ENCODE measurements at regions not wholly inside any gene's neighbourhood (a gene's known extent, or its start where the extent isn't known, plus 50 kb on each side); places are given as distances from the start of the nearest gene placed in this dataset.

DNA sequence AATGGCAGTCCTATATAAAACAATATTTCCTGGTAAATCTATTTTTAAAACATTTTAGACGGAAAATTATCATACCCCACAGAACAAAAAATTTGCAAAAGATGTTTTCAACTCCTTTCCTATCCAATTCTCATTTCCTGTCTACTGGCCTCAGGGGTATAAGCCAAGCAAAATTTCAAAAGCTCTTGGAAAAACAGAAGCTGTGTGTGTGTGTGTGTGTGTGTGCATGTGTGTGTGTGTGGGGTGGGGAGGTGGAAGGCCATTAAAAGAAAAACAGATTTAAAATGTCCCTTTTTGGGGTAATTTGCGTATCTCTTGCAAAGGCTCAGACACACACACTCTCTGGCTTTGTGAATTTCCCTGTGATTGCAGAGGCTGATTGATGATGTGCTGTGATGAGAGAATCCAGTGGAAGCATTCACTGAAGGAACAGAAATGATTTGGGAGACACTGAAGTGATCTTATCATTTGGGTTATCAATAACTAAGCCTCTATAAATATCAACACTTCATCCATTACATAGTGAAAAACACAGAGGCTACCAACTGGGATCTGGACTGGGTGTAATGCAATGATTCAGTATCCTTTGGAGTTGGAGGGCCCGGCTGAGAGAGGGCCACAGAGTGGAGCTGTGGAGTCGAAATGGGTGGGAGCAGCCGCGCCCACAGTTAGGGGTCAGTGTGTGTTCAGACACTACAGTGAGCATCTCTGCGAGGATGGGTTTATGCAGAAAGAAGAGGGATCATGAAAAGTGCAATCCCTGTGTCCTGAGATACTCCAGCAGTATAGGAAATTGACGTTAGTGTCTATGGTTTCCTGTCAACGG is 106.8 kb upstream of the PREP start:
- Mint-ChIP-seq H3K36me3 (no peaks in the 10 kb centered on the region), H3K4me1 (no peaks in the 10 kb centered on the region), H3K27me3 (ENCODE audit: low read depth in 3 of 3) (peaks cover 0 to 3% (median 1%) of the 10 kb centered on the region in 3 donors), H3K4me3 (no peak overlapping the region), H3K27ac (peak overlapping the region in 1 of 7 donors; percentile 27), H3K9me3 (peaks cover 0 to 2% (median 0%) of the 10 kb centered on the region in 7 donors)
- Histone ChIP-seq H3K79me2 (ENCODE audit: insufficient read depth, low read length) (no peaks in the 10 kb centered on the region), H3K27me3 (ENCODE audit: control insufficient read depth in 2 of 2, insufficient read depth in 2 of 2, low read length in 2 of 2) (peaks cover 0 to 2% of the 10 kb centered on the region in 2 donors), H3K9me3 (replicated peaks in 1 of 2; ENCODE audit: control insufficient read depth in 1 of 2, insufficient read depth in 1 of 2, low read length in 2 of 2) (no peaks in the 10 kb centered on the region), H3K4me1 (ENCODE audit: control insufficient read depth in 1 of 2, insufficient read depth in 2 of 2, low read length in 2 of 2) (no peaks in the 10 kb centered on the region), H3K9ac (ENCODE audit: insufficient read depth, low read length, poor library complexity, severe bottlenecking) (no peak overlapping the region), H3K4me2 (replicated peaks; ENCODE audit: extremely low read depth, low read length, poor library complexity, severe bottlenecking) (no peak overlapping the region), H2AFZ (ENCODE audit: insufficient read depth, low read depth, low read length, poor library complexity, severe bottlenecking) (no peak overlapping the region), H3K36me3 (replicated peaks in 1 of 2; ENCODE audit: control insufficient read depth in 1 of 2, insufficient read depth in 2 of 2, low read length in 2 of 2) (no peaks in the 10 kb centered on the region), H3K27ac (ENCODE audit: low read depth in 1 of 2, low read length in 2 of 2) (no peak overlapping the region), H3K4me3 (replicated peaks in 1 of 3; ENCODE audit: low read depth in 2 of 3, low read length in 3 of 3) (no peak overlapping the region), H4K20me1 (ENCODE audit: insufficient read depth, low read length) (no peaks in the 10 kb centered on the region)
- TF ChIP-seq, protein P1, sequence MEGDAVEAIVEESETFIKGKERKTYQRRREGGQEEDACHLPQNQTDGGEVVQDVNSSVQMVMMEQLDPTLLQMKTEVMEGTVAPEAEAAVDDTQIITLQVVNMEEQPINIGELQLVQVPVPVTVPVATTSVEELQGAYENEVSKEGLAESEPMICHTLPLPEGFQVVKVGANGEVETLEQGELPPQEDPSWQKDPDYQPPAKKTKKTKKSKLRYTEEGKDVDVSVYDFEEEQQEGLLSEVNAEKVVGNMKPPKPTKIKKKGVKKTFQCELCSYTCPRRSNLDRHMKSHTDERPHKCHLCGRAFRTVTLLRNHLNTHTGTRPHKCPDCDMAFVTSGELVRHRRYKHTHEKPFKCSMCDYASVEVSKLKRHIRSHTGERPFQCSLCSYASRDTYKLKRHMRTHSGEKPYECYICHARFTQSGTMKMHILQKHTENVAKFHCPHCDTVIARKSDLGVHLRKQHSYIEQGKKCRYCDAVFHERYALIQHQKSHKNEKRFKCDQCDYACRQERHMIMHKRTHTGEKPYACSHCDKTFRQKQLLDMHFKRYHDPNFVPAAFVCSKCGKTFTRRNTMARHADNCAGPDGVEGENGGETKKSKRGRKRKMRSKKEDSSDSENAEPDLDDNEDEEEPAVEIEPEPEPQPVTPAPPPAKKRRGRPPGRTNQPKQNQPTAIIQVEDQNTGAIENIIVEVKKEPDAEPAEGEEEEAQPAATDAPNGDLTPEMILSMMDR (IDR thresholded peaks at IDR 0.05), result no peak
- no peak for DNase-seq
- intact Hi-C loops (cut with micrococcal nuclease), result no loop called here
- 62% methylated on average over 5 of the region's 9 CpGs for WGBS (ENCODE audit: insufficient coverage)

DNA sequence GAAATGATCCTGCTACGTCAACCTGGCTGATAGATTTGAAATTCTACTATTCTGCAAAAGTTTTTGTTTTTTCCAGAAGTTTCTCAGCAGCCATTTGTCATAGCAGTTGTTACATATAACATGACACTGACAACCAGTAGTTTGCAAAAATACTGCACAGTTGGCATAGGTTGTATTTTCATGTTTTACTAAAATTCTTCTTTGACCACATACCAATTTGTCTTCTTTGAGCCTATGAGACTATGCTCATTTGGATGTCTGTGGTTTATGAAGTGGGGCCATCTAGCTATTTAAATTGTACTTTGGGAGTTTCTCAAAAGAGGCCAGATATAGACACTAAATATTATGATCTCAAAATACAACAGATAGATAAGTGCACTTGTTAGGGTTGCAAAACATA is 104.9 kb upstream of the PREP start:
- no peaks in the 10 kb centered on the region for H3K27me3 ChIP-seq (ENCODE audit: control insufficient read depth in 2 of 2, insufficient read depth in 2 of 2, low read length in 2 of 2)
- no peak overlapping the region for H3K9ac ChIP-seq (ENCODE audit: insufficient read depth, low read length, poor library complexity, severe bottlenecking)
- no peak overlapping the region for H3K27ac Mint-ChIP-seq
- H3K9me3 Mint-ChIP-seq, result peaks cover 0 to 2% (median 0%) of the 10 kb centered on the region in 7 donors
- H2AFZ ChIP-seq (ENCODE audit: insufficient read depth, low read depth, low read length, poor library complexity, severe bottlenecking), result no peak overlapping the region
- H3K4me2 ChIP-seq (replicated peaks; ENCODE audit: extremely low read depth, low read length, poor library complexity, severe bottlenecking), result no peak overlapping the region
- no CpG with 5 or more reads among the region's 1 CpG for WGBS (ENCODE audit: insufficient coverage)
- TF ChIP-seq, protein P1 (IDR thresholded peaks at IDR 0.05), result no peak
- no peaks in the 10 kb centered on the region for H3K36me3 ChIP-seq (replicated peaks in 1 of 2; ENCODE audit: control insufficient read depth in 1 of 2, insufficient read depth in 2 of 2, low read length in 2 of 2)
- peaks cover 0 to 3% (median 1%) of the 10 kb centered on the region in 3 donors for H3K27me3 Mint-ChIP-seq (ENCODE audit: low read depth in 3 of 3)
- H3K4me1 ChIP-seq (ENCODE audit: control insufficient read depth in 1 of 2, insufficient read depth in 2 of 2, low read length in 2 of 2), result no peaks in the 10 kb centered on the region
- no peak overlapping the region for H3K27ac ChIP-seq (ENCODE audit: low read depth in 1 of 2, low read length in 2 of 2)
- no peaks in the 10 kb centered on the region for H3K36me3 Mint-ChIP-seq
- H3K4me1 Mint-ChIP-seq, result no peaks in the 10 kb centered on the region
- no peak overlapping the region for H3K4me3 ChIP-seq (replicated peaks in 1 of 3; ENCODE audit: low read depth in 2 of 3, low read length in 3 of 3)
- H3K79me2 ChIP-seq (ENCODE audit: insufficient read depth, low read length), result no peaks in the 10 kb centered on the region
- no peaks in the 10 kb centered on the region for H4K20me1 ChIP-seq (ENCODE audit: insufficient read depth, low read length)
- H3K9me3 ChIP-seq (replicated peaks in 1 of 2; ENCODE audit: control insufficient read depth in 1 of 2, insufficient read depth in 1 of 2, low read length in 2 of 2), result no peaks in the 10 kb centered on the region
- no peak for DNase-seq
- intact Hi-C loops (cut with micrococcal nuclease), result no loop called here
- no peak overlapping the region for H3K4me3 Mint-ChIP-seq
